ENCODE measurements at regions not wholly inside any gene's neighbourhood (a gene's known extent, or its start where the extent isn't known, plus 50 kb on each side); places are given as distances from the start of the nearest gene placed in this dataset.
"Not testable (repeated sequence)": the region's sequence is repeated elsewhere in the genome, so short reads cannot be mapped to it uniquely, and the experiment has no call there.

DNA sequence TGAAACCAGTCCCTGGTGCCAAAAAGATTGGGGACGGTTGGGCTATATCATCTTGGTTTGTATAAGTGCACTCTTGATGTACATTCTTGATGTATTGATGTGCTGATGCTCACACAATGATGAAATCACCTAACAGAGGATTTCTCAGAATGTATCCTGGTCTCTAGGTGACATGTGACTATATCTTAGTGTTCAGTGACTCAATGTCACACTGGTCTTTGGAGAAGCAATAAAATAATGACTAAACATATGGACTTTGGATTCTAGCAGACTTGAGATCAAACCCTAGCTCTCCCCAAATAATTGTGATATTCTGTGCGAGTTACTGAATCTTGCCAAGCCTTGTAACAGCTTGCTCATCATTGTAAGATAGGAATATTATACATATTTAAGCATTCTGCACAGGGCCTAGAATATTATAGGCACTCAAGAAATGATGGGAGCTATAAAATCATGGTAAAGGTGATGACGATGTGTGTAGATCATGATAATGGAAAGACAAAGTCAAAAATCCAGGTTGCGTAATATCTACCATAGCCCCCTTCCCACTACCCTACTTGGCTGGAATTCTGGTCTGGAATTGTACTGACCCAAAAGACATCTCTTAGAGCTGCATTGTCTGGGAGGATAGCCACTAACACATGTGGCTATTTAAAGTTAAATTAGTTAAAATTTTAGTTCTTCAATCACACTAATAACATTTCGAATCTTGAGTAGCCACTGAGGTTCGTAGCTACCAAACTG lies 117.6 kb upstream of the PWP1 start:
- no peak for DNase-seq

DNA sequence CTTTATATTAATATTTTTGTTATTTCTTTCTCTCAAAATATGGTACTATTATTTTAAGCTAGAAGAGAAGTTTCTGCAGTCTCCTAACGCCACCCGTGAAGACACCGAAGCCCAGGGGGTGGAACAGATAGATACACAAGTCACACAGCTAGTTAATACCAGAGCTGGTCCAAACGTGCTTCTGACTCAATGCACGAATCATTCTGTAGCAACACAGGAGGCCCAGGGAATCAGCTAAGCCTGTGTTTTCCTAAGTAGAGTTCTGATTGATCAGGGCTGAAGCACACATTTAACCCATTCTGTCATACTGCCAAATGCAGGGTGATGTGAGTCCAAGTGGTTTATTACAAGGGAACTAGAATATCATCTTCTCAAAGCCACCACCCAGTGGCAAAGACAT lies 116.9 kb upstream of the PWP1 start:
- DNase-seq: no peak

DNA sequence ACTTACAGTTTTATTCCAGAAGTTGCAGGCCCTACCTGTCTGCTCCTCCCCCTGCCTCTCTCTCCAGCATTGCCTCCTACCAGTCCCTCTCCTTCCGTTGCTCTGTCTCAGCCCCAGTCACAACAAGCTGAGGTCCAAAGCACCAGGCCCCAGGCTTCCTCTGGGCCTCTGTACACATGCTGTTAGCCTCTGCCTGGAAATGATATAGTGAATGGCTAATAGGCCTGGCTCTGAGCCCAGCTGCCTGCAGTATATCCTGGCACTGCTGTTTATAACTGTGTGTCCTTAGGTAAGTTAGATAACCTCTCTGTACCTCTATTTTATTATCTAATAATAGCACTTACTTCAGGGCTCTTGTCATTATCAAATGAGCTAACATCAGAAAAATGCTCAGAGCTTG lies 114.9 kb upstream of the PWP1 start:
- no peak for DNase-seq

DNA sequence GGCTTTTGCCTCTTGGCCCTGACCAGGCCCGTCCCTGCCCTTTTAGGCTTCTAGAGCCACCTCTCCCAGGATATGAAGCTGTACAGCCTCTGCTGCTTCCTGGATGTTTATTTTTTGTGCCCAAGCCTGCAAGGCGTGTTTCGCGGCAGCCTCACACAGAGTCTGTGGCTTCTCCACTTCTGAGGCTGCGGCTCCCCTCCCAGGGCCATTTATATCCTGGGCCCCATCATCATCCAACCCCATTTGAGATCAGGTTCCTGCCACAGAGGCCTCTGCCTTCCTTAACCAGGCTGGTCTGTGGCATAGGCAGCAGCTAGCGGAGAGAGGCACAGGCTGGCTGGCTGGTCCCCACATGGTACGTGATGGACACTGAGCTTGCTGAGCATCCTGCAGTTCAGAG lies 114.1 kb upstream of the PWP1 start:
- DNase-seq: no peak

DNA sequence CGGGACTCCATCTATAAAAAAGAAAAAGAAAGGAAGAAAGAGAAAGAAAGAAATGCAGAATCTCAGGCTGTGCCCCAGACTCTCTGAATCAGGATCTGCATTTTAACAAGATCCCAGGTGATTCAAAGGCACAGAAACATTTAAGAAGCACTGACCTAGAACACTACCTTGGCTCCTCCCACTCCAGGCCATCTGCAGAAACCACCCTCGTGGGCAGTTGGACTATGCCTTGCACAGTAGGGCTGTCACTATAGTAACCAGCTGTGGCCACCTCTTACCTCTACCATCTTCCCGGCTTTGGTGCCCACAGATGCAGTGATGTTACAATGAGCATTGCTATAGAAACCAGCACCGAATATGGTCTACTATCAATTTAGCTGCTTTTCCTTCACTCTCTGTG lies 110.9 kb upstream of the PWP1 start:
- no peak for DNase-seq

DNA sequence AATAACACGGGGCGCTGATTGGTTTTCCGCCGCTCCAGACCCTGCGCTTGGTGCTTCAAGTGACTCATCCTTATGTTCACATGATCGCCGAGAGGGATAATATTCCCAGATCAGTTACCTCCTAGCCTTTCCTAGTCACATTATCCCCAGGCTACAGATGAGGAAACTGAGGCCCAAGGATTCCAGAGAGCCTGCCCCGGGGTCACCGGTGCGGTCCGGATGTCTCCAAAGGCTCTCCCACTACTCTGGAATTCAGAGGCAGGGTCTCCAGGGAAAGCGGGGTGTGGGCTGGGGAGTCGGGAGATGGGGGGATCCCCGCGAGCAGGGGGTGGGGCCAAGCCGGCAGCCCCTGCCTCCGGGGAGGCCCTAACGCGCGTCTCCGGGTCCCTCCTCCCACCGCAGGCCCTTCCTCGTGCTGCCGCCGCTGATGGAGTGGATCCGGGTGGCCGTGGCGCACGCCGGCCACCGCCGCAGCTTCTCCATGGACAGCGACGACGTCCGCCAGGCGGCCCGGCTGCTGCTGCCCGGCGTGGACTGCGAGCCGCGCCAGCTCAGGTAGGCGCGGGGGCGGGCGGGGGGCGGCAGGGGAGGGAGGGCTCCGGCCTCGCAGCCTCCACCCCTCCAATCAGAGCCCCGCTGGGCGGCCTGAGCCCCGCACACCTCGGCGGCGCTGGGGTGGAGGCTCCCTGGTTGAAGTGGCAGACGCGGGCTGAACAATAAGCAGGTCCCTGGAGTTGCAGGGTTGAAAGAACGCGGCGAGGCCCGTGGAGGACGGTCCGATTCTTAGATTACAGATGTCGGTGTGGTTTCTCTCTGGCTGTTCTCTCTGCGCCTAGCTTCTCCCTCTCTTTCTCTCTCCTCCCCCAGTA lies 104.6 kb upstream of the PWP1 start:
- DNase-seq: no peak

DNA sequence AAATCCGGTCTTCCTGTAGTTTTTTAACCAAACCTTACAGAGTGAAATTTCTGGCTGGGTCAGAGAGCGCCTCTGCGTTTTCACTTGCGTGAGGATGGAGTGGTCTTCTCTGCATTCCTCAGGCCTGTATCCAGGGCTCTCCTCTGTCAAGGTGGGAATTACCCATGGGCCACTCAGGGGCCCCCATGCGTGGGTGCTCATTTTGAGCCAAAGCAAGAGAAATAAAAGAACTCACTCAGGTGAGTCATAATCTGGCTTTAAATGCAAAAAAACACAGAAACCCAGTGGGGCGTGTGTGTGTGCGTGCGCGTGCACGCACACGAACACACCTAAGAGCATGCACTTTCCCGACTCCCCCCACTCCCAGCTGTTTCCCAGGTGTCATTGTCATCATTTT lies 104.0 kb upstream of the PWP1 start:
- DNase-seq: no peak

DNA sequence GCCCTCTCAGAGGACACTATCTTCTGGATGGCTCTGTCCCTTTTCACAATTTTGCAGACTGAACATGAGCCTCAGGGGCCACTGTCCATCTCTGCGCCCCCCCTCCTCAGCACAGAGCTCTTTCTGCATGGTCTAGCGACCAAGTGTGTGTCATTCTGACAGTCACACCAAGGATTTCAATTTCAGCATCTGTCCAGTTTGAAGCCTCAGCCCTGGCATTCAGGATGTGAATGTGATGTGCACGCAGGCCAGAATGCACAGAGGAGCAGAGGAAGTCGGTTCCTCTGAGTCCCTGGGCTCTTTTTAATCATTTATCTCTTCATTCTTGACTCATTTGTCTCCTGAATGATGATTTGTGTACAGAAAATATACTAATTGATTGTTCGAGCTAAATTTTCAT lies 102.0 kb upstream of the PWP1 start:
- no peak for DNase-seq

DNA sequence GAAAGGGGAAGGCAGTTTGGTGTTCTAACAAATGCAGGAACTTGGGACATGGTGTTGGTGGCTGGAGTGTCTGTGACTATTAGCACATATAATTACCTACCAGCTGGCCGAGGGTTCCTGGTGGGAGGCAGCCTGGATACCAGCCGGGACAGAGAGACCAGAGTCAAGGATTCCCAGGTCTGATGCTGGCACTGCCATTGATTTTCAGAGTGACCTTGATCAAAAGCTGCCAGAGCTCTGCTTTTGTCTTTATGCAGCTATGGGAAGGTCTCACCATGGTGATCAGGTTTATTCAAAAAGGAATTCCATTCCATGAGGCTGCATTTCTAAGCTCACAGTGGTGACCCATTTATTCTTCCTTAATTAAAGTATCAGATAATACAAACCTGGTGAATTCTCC lies 101.0 kb upstream of the PWP1 start:
- DNase-seq: no peak

DNA sequence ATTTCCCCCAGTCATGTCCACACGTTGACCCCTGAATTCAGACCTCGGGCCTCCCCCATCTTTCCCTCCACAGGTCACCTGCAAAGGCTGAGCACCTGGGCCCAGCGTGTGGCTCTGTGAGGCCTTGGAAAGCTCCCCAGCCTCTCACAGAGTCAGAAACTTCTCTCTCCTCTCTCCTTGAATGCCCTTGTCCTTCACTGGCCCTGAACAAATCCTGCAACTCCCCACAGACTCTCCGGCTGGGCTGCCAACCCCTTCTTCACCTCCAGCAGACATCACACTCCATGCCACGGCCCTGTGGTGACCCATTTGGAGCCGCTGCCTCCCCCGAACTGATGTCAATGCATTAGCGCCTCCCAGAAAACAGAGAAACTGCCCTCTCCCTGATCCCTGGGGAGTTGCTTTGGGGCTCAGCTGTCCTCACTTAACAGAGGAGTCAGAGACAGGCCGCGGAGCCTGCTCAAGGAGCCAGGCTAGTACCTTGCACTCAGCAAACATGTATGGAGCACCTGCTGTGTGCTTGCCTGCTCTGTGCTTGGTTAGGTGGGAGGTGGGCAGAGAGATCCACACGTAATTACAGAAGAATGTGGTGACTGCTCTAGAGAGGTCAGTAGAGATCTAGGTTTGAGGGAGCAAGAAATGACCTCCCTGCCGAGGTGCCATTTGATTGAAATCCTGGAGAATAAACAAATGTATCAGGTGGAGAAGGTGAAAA lies 99.2 kb upstream of the PWP1 start:
- DNase-seq: no peak

DNA sequence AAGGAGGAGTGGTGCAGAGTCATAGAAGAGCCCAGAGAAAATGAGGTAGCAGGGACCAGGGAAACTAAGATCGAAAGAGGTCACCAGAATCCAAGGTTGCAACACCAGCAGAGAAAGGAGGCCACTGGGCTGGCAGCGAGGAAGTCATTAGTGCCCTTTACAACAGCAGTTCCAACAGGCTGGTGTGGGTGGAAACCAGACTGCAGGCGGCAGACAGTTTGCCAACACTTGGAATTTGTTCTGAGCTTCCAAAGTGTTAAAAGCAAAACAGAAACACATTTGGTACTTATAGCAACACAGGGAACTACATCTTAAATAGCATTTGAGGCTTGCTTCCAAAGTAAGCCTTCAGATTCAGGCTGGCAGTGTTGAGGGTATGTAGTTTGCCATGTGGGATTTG lies 95.2 kb upstream of the PWP1 start:
- no peak for DNase-seq

DNA sequence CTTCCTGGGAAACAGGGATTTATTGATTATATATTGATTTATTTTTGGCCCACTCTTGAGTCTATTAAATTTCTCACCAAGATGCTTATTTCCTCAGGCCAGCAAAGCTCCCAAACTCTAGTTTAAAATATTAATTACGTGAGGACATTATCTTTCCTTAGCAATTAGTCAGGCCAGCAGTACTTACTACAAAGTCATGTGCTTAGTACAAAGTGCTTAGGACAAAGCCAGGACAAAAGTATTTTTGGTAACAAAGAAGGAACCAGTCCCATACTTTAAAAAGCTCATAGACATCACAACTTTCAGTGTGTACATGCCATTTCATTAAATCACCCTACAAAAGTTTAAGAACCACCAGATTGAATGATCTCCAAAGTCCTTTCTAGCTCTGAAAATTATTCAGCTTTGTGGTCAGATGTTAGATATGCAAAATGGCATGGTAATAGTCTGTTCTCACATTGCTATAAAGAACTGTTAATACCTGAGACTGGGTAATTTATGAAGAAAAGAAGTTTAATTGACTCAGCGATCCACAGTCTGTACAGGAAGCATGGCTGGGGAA lies 94.7 kb upstream of the PWP1 start:
- no peak for DNase-seq

DNA sequence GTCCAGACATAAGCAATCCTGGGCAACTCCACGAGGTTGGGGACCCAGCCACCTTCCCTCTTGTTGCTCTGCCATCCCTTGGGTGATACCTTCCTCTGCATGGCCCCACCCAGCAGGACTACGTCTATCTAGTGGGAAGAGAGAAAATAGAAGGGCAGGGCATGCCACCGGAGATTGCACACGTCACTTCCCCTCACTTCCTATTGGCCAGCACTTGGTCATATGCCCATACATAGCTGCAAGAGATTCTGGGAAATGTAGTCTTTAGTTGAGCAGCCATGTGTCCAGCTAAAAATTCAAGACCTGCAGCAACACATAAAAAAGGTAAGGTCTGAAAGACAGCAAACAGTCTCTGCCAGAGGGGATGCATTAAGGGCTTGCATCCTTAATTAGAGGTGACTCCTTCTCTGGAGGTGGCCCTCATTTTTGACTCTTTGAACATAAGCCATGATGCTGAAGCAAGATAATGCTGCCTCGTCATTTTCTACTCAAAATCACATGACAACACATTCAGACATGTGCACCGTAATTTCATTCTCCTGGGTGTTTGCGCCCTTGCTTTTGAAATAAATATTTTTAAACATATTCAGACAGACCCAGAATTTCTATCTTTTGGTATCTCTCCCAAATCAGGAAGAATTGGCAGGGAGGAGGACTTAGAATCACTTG lies 91.8 kb upstream of the PWP1 start:
- no peak for DNase-seq

DNA sequence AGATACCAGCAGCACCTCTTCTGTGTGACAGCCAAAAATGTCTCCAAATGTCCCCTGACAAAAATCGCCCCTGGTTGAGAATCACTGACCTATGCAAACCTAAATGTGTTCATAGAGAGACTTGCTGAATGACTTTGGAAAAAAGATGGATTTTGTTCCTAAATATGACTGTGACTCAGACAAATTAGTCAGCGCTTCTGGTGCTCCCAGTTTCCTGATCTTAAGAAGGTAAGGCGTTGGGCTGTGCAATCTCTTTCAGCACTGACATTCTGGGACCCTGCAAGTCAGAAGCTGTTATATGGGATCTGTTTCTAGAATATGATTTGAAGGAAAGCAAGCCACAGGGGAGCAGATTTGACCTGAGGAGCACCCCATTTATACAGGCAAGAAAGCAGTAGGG lies 90.6 kb upstream of the PWP1 start:
- DNase-seq: no peak

DNA sequence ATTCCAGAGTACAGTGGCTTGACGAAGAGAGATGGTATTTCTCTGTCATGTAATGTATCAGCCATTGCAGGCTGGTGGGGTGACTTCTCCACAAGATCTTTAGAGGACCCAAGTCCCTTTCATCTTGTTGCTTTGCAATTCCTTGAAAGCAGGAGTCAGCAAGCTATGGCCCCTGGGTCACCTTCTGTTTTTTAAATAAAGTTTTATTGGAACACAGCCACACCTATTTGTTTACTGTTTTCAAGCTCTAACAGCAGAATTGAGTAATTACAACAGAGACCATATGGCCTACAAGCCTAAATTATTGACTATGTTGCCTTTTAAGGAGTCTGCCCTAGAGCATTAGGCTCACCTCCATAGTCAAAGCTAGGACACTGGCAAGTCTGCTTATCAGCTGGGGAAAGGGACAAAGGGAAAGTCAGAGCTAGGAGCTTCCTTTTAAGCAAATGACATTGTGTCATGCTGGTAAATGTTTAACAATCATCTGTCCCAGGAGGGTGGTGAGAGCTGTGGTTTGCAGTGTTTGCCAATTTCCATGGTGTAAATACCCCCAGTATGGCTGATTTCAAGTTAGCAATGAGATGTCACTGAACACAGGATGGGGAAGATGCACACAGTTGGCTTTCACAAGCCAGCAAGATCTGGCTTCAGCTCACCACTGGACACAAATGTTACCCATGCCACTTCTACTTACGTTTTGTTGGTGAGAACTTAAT lies 87.7 kb upstream of the PWP1 start:
- DNase-seq: no peak

DNA sequence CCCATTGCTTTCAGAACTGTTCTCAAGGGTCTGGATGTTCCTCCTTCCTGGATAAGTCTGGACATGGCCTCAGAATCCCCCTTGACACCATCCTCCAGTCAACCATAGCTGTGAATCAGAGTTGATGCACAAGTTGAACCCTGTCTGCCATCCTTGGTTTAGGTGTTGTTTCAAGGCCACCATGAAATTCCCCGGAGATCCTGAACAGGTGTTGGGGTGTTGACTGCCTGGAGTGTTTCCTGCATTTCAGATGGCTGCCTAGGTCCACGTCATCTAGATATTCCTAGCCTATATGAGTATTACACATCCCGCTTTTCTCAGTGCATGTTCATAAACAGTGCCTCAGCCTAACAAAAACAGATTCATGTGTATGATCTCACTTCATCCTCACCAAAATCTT lies 86.7 kb upstream of the PWP1 start:
- DNase-seq: no peak

DNA sequence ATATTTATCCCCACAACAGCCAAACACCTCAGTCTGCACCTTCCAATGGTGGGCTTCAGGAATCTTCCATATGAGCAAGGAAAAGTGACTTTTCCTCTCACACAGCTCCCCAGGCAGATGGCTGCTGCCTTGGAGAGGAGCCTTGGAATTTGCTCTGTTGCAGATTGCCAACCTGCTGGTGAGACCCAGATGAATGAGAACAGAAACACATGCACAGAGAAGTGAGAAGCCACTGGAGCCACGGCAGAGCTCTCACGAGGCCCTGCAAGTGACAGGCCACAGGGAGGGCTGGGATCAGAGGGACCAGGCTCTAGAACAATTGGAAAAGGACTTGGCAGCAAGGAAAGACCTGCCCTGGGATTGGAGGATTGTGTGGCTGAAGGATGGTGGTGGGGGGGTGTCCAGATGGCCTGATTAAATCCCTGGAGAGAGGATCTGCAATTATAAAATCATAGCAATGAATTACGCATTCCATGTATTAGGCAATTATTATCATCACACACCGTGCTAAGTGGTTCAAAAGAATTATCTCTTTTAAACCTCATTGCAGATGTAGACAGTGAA lies 84.9 kb upstream of the PWP1 start:
- DNase-seq: no peak

DNA sequence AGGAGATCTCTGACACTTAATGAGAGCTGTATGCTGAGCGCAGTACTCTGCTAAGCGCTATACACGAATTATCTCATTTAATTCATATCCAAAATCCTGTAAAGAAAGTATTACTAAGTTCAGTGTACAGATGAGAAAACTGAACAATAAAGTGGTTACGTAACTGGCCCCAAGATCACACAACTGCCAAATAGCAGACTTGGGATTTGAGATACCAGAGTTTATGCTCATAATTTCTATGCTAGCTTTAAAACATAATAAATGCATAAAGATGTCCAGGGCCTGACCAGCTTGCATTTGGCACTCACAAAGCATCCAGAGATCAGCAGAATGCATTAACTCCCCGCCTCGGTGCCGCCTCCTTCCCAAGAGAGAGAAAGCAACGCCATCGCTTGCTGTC lies 83.2 kb upstream of the PWP1 start:
- DNase-seq: no peak

DNA sequence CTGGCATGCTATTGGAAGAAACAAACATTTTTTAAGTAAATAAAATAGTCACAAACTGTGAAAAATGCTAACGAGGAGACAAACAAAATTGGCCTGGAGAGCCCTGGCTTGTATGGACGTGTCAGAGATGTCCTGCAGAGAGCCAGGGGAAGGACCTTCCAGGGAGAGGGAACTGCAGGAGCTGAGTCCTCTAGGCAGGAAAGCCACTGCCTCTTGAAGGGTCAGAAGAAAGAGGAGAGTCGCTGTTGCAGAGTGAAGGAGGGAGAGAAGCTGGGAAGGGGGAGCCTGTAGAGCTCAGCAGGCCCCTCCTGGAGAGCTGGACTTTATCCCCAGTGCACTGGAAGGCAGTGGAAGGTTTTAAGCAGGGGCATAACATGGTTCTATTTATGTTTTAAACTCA lies 80.3 kb upstream of the PWP1 start:
- no peak for DNase-seq

DNA sequence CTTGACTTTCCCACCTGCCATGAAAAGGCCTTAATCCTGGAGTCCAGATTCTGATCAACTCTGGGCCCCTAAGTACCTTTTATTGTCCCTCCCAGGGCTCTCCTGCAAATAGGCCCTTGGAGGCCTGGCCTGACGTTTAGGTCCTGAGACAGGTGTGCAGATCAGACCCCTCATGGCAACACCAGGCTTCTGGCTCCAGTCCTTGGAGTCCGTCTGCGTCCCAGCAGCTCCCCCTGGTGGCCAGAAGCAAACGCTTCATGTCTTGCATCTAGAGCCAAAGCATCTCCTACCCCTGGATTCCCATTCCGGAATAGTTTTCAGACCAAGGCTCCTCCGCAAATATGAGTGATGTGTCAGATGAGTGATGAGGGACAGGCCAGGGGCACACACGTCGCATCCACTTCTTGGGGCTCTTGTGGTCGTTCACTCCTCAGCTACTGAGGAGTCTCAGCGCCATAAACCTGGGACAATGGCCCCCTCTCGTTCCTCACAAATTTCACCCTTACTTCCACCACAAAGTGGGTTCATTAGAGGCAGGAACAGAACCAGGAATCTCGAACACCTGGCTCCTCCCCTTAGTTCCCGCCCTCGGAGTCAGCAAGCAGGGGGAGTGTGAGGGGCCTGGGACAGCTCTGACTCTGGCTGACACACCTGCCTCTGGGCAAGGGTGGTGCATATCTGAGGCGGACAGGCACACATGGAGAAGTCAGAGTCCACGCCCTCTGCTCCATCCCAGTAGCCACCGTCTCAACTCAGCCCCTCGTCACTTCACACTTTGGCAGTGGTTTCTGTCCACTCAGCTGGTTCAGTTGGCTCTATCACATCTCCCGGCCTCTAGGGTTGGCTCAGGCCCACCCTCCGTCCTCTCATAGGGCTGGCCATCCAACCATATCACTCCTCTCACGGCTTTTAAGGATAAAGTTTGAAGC lies 77.9 kb upstream of the PWP1 start:
- peak; percentile 76 to 85 for DNase-seq

DNA sequence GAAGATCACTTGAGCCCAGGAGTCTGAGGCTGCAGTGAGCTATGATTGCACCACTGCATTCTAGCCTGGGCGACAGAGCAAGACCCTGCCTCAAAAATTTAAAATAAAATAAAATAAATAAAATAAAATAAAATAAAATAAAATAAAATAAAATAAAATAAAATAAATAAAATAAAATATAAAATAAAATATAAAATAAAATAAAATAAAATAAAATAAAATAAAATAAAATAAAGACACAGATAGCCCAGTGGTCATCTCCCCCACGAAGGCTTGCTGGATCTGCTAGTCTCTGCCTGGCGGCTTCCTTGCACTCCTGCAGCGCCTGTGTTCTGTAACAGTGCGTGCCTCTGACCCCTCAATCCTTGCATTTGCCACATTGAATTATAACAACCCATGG lies 76.8 kb upstream of the PWP1 start:
- not testable (repeated sequence) for DNase-seq
